HG03571 (cell line): ENCODE measurements at regions not wholly inside any gene's neighbourhood (a gene's known extent, or its start where the extent isn't known, plus 50 kb on each side); places are given as distances from the start of the nearest gene placed in this dataset.
"Not testable (repeated sequence)": the region's sequence is repeated elsewhere in the genome, so short reads cannot be mapped to it uniquely, and the experiment has no call there.

ENCODE experiments used
- ATAC-seq: cut with Tn5 transposase; IDR thresholded peaks from one replicate; pipeline ENCODE4 v1.9.1; 2021; ENCODE audit not compliant: unreplicated experiment

DNA sequence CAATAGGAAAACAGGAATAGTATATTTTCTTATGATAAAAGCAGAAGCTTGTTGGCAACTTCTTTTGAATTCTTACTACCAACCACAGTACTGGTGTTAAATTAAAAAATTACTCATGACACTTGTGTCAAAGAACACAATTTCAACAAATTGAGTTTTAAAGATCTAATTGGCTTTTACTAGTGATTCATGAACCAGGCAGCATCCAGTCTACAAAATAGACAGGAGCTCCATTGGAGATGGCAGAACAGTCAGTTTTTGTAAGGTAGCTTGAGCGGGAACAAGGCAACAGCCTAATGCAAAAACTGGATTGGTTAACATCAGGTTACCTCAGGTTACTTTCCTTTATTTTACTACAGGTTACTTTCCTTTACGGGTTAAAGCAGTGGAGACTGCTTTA, 181.3 kb upstream of the THBS1 start:
- ATAC-seq, result no peak

DNA sequence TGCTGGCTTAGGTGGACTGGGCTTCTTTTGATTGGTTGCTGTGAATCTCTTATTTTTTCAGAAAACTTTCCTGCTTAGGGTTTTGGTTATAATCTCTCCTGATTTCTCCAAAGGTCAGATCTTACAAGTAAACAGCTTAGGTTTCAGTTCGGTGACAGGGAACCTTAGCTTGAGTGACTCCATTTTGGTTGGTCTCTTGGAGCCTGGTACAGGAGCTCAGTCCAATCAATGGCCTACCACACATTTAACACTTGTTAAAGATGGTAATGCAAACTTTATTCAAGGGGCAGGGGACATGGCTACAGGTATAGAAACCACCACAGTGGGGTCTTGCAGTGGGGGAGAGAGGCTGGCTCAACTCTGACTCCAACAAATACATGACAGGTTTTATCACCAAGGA, 180.9 kb upstream of the THBS1 start:
- no peak for ATAC-seq

DNA sequence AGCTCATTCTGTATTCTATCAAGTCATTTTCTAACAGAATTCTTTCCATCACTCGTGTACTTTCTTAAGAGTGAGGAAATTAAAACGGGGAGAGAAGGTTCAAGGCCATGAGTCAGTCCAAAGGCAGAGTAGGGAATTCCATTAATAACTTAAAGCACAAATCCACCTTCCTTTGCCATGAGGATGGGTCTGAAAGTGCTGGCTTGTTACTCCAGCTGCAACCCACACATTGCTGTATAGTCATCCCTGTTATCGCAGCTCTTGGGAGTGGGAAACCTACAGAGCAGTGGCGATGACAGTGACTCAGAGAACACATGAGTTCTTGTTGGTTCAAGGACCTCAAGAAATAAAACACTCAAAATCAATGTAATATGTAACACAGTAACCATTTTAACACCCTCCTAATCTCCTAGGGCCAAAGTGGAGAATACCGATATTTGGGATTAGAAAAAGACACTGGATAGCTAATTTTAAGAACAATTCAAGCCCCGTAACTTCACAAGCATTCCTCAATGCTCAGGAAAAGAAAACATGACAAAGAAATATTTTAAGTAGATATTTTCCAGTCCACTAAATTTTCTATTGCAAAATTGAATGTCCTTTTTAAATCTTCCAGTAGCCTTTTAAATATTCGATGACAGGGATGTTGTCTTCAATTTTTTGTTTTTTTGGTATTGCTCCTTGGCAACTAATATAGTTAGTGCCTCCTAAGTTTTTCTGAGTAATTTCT, 179.9 kb upstream of the THBS1 start:
- no peak for ATAC-seq

DNA sequence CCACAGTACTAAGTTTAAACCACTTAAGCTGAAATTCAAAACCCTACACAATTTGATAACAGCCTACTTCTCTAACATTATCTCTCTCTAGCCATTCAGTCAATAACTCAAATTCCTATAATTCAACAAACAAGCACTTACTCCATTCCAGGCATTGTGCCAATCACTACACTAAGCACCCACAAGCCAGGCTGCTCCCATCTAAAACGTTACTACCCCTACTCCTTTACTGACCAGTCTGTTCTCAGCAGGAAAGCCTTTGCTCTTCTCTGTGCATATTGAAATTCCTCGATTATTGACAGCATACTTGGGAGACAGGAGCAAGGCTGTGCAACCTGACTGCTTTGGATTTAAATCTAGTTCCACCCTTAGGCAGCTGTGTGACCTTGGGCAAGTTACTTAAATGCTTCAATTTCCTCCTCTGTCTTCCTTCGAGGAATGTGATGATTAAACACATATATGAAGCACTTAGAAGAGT, 177.2 kb upstream of the THBS1 start:
- ATAC-seq, result no peak

DNA sequence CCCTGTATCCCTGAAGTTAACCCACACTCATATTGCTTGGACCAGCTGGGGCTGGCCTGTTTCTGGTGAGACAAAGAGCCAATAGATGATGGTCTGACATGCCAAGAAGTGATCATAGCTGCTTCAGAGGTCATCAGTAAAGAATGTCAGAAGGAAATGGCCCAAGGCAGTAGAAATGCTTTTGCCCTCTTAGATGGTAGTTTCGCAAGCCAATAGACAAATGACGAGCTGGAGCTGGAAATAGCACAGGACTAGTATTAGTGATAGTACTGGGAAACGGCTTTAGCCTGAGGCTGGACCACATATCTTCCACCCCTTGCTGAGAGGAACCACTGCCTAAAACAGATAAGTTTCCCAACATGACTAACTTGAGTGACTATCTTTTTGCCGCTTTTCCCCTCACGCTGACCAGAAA, 176.1 kb upstream of the THBS1 start:
- ATAC-seq, result no peak

DNA sequence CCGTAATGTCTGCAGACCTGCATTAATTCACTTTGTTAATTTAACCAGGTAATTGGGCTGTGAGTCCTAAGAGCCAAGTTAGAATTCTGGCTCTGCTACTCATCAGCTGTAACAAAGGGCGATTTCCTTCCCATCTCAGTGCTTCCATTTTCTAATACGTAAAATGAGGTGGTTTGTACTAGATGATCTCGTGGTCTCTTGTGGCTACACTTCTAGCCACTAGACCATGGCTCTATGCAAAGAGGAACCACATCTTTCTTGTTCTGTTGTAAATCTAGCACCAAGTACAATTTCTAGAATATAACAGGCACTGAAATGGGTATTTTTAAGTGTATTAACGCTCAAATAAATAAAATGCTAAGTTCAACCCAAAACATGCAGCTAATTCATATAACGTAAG, 174.4 kb upstream of the THBS1 start:
- ATAC-seq, result no peak

DNA sequence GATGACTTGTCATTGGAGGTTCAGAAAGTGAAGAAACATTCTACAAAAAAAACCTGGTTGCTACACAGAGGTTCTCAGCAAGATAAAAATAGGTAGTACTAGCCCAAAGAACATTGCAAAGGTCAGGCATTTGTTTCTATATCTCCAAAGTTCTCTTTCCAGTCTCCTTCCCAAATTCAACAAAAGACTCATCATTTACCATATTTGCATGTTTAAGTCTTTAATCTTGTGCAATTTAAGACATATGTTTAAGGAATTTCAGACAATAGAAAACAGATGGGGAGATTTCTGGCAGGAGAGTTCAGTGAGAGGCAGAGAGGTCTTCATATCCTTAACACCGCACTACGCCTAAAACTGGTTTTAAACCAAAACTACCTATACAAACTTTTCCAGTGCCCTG, 173.8 kb upstream of the THBS1 start:
- no peak for ATAC-seq

DNA sequence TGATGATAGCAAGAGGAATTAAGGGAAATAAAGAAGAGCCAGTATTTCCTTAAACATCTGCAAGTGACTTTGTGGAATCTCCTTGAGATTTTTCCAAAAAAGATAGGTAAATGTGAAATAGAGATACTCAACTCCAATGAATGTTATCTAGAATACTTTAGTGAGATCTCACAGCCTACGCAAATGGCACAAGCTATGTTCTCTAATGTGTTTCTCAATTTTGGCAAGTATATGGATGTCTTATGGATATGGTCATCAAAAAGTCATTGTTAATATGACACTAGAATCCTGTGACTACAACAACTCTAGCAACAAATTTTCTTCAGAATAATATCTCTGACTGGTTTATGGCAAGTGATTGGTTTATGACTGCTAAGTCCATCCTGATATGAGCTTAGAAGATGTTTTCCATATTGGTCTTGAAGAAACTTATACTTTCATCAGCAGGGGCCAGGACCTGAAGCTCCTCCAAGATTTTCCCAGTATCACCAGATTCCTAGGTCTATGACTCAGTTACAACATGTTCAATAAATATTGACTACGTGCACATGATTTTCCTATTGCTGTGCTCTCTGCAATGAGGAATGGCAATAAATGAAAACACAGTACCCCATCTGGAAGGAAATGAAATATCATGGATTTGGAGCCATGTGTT, 170.9 kb upstream of the THBS1 start:
- ATAC-seq, result no peak

DNA sequence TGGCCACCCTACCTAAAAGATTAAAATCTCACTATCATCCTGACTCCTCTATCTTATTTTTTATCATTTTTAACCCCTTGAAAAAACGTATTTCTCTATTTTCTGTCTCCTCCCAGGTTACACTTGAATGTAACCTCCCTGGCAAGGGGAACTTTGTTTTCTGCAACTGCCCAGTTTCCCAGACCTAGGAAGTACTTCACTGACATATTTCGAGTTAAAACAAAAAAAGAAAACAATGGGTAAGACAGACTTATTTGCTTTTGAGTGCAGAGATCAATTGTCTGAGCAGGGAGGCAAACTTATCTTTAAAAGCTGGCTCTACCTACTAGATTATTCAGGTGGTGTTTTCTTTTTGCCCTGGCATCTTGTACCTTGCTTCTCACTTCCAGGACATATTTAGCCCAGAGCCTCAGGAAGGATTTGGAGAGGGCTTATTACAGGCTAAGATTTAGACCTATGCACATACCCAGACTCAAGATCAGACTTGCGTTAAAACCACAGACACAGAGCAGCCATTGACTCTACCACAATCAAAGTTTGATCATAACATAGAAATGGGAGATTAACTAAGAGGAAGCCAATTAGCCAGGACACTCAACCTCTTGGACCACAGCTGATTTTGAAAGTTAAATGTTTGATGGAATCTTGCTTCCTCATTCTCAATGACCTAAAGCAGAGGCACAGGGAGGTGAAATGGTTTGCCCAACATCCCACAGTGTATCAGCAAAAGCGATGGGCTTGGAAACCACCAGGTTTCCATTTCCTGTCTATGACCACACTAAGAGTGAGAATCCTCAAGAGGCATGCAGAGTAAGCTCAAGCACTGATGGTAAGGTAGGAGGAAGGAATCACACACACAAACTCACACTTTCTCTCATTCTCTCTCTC, 169.5 kb upstream of the THBS1 start:
- ATAC-seq, result peak; percentile 88

DNA sequence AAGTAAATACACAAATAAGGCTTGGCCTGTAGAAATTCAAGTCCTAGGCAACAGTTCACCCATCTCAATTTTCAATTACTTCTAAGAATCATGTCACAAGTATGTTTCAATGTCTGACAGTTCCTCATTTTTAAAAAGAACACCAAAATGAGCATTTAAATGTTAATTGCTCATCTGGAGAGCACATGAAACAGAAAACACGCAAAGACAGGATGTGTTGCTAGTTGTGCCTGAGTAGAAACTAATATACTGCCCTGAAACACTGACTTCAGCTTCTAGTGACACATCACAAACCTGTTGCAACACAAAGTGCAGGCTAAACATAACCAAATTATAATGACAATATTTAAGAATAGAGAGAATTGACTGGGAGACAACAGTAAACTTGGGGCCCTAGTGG, 167.3 kb upstream of the THBS1 start:
- ATAC-seq, result no peak

DNA sequence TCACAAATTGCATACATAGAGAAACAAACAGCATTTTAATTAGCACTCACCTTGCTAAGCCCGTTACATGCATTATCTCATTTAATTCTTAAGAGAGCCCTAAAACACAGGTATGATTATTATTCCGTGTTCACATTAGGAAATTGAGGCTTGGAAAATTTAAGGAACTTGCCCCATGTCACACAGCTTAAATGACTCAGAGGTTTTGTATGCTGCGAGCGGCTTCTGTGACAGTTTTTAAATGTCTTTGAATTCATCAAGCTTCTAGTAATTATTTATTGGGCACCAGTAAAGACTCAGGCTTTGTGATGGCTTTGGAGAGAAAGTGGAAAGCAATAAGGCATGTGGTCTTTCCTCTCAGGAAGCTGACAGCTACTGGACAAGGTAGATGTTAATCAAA, 166.7 kb upstream of the THBS1 start:
- no peak for ATAC-seq

DNA sequence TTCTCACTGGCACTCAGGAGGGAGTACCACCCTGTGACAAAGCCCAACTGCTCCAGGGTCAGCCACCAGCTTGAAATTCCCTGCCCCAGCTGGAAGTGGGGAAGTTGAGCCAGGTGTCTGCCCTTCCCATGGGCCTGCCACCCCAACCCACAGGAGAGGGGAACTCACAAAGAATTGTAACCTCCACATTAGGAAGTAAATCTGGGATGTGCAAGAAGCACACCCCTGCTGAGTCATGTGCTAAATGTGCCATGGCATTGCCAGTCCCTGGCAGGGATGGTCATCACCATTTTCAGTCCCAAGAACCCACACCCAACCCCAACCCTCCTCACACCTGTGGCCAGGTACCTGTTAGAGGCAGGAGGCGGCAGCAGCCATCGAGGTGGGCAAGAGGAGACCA, 165.2 kb upstream of the THBS1 start:
- ATAC-seq, result no peak

DNA sequence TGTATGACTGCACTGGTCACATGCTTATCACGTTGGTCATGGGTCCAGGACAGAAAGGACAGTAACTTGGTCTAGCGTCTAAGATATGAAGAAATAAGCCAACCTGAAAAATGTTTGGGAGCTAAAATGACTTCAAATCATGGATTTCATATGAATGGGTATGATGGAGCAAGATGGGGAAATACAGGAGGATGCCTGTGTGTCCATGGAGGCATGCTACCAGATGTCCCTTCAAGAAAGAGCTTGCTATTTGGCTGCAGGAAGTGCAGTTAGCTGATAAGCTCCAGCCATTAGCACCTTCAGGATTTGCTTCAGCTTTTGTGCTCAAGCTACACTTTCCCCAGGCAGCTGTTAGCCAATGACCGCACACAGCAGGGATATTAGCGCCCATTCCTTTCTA, 164.6 kb upstream of the THBS1 start:
- ATAC-seq, result no peak

DNA sequence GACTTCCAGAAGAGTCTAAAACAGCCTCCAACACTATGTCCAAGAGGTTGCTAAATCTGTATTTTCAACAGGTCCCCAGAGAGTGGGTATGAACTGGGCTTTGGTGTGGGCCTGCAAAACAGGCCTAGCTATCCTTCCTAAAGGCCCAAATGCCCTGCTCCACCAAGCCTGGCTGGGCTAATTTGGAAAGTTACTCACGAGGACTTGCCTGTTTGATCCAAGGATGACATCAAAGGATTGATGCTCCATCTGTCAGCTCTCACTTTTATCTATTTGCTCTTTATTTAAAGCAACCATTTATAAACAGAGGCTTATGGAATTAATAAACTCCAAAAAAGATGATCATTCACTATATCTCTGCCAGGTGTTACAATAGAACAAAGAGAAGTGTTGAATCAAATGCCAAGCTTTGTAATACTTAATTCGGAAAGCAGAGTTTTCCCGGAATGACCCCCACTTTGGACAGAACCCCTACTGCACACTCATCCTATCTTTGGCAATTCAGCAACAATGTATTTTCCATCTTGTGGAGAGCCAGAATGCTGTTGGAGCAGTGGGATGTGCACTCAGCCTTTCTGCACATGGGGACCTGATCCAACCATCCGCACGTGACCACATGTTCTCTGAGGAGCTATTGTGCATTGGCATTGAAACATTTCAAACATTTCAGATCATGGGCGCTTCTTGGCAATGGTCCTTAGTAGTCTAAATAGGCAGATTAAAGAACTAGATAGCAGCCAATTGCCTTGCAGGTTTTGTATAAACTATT, 163.3 kb upstream of the THBS1 start:
- ATAC-seq, result no peak

DNA sequence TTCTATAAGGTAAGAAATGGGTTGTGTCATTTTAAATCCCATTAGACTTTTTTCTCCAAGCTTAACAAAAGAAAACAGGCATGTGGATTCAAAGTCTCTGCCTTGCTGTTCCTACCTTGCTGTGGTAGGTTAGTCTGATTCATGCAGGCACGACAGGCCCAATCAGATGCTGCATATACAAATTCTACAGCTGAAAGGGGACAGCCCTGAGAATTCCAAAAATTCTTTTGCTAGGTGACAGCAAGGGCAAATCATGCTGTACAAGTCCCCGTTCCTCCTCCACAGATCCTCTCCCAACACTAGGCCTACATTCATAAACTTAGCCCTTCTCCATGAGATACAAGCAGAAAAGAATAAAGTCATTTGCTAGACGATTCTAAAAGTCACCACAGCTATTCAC, 161.2 kb upstream of the THBS1 start:
- no peak for ATAC-seq

DNA sequence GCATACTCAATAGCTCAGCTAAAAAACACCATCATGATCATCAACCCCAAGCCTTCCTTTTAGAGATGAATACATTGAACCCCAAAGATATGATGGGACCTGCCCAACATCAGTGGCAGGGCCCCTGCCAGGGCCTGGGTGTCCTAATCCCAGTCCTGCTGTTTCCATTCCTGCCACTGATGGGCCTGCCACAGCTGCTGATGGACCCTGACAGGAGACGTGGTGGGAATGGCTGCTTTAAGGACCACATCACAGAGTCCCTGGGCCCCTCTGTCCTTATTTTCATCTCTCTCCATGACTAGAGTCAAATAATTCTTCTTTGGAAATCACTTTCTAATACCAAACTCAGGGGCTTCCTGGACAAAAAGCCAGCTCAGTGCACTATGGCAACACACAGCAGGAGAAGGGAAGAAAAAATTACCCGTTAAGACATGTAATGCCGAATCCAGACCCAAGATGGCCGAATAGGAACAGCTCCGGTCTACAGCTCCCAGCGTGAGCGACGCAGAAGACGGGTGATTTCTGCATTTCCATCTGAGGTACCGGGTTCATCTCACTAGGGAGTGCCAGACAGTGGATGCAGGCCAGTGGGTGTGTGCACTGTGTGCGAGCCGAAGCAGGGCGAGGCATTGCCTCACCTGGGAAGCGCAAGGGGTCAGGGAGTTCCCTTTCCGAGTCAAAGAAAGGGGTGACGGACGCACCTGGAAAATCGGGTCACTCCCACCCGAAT, 160.6 kb upstream of the THBS1 start:
- ATAC-seq, result not testable (repeated sequence)

DNA sequence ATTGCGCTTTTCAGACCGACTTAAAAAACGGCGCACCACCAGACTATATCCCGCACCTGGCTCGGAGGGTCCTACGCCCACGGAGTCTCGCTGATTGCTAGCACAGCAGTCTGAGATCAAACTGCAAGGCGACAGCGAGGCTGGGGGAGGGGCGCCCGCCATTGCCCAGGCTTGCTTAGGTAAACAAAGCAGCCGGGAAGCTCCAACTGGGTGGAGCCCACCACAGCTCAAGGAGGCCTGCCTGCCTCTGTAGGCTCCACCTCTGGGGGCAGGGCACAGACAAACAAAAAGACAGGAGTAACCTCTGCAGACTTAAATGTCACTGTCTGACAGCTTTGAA, 160.1 kb upstream of the THBS1 start:
- ATAC-seq, result not testable (repeated sequence)

DNA sequence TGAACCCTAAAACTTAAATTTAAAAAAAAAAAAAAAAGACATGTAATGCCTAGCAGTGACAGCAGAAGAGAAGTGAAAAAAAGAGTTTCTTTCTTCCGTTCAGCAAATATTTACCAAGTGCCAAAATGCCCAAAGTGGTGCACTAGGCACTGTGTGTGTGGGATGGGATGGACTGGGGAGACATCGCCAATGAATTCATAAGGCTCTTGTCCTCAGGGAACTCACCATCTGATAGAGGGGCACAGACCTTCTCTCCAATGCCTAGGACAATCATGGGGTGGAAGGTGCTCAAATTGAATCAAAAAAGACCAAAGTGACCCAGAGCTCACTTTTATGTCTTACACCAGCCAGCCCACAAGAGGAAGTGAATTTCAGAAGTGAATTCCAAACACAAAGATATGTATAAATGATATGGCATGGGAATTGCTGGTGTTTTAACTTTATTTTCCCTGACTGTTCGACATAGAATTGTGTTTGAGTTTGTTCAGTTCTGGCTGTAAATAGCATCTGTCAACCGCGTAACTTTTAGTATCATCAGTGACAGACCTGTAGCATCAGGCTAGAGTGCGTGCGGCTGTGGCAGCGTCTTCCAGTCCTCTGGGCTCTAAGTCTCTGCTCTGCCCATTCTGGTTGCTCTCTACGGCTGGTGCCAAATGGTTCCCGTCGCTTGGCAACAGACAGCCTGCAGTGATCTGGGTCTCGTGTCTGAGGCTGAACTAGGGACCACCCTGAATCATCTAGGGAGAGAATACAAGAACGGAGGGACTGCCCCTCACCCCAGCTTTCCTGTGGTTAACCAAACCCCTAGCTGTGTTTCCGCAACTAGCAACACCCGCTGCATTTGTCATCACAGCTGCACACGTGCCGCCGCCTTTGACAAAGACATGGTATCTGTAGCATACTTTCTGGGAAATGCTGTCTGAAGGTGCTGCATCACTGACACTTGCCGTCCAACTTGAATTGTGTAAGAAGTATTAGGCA, 154.0 kb upstream of the THBS1 start:
- ATAC-seq, result peak; percentile 89

DNA sequence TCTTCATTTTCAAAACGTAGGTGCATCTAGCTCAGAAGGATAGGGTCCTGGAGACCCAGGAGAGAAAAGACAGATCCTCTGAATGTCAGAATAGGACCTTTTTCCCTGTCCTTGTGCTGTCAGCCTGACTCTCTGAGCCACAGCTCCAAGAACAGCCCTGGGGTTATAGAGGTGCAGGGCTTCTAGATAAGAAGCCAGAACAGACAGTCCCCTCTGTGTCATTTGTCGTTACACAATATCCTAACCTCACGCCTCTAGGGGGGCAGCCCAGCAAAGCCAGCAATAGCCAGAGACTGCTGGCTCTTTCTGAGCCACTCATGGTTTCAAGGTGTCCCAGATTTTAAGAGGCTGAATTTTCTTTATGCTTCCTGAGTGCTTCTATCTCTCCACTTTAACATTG, 153.2 kb upstream of the THBS1 start:
- ATAC-seq, result no peak
